ENCODE measurements at regions not wholly inside any gene's neighbourhood (a gene's known extent, or its start where the extent isn't known, plus 50 kb on each side); places are given as distances from the start of the nearest gene placed in this dataset.

DNA sequence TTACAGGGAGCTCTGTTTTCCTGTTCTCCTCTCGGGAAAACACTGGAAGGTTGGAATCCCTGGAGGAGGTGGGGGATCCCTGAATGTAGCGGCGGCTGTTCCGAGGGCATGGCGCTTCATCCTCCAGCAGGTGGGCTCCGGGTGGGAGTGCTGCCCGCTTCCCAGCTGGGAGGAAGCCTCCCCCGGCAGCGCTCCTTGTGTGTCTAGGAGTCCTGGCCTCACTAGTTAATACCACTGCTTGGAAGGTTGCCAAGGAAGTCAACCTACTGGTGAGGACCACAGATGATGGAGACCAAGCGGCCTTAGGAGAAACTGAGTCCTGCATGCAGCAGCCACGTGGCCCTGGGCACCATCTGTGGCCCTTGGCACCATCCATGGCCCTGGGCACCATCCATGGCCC is 151.9 kb upstream of the PFKP start:
- 87 to 92% (median 91%) methylated on average over 11 of the region's 11 CpGs for WGBS, 3 donors
- intact Hi-C loops (cut with DNase I), result no loop called here

DNA sequence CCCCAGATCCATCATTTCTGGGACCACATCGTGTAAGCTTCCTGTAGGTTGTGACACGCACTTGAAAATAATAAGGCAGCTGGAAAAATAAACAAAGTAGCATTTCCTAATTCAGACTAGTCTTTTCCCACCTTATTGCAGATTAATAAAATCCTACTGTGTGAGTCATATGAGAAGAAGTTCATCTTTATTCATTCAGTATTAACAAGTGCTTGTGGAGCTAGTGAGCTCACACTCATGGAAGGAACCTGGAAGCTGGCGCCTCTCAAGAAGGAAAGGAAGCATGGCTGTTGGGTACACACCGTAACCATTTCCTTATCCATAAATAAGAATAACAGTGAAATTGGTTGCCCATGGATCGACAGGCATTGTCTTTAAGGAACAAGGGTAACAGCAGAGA is 152.6 kb upstream of the PFKP start:
- intact Hi-C loops (cut with DNase I), result no loop called here
- H3K4me1 ChIP-seq, result no peaks in the 10 kb centered on the region

More for the DNA sequence above, 151.9 kb upstream of the PFKP start:
- Histone ChIP-seq H3K36me3 (ENCODE audit: insufficient read depth in 1 of 2, low read depth in 1 of 2) (no peaks in the 10 kb centered on the region), H3K4me3 (no peak overlapping the region), H3K4me1 (no peaks in the 10 kb centered on the region), H3K27ac (no peak overlapping the region), H3K27me3 (ENCODE audit: insufficient read depth in 3 of 3, low read length in 2 of 3) (no peaks in the 10 kb centered on the region), H3K9me3 (no peaks in the 10 kb centered on the region)
- ATAC-seq (no peak), DNase-seq (no peak)
- TF ChIP-seq, protein P1, sequence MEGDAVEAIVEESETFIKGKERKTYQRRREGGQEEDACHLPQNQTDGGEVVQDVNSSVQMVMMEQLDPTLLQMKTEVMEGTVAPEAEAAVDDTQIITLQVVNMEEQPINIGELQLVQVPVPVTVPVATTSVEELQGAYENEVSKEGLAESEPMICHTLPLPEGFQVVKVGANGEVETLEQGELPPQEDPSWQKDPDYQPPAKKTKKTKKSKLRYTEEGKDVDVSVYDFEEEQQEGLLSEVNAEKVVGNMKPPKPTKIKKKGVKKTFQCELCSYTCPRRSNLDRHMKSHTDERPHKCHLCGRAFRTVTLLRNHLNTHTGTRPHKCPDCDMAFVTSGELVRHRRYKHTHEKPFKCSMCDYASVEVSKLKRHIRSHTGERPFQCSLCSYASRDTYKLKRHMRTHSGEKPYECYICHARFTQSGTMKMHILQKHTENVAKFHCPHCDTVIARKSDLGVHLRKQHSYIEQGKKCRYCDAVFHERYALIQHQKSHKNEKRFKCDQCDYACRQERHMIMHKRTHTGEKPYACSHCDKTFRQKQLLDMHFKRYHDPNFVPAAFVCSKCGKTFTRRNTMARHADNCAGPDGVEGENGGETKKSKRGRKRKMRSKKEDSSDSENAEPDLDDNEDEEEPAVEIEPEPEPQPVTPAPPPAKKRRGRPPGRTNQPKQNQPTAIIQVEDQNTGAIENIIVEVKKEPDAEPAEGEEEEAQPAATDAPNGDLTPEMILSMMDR (IDR thresholded peaks at IDR 0.05), result no peak

DNA sequence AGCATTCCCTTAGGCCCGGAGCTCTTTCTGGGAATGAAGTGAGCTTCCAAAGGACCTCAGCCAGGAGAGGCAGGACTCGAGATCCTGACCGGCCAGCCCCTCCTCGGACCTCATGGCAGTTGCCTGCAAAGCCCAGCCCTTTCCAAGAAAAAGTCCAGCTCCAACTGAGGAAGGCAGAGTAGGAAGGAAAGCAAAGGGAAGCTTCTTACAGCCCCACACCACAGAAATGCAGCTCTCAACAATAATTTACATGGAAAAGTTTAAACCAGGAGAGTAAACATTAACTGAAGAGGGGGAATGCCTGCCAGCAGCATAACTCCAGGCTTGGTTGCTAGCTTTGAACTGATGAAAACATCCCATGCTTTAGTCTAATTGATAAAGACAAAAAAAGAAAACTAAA is 153.9 kb upstream of the PFKP start:
- intact Hi-C loops (cut with DNase I), result no loop called here
- H3K4me3 ChIP-seq, result no peak overlapping the region
- DNase-seq, result no peak
- ATAC-seq, result no peak
- no peaks in the 10 kb centered on the region for H3K9me3 ChIP-seq
- 36 to 46% (median 39%) methylated on average over 4 of the region's 4 CpGs for WGBS, 3 donors
- no peaks in the 10 kb centered on the region for H3K27me3 ChIP-seq (ENCODE audit: insufficient read depth in 3 of 3, low read length in 2 of 3)
- TF ChIP-seq, protein P1 (IDR thresholded peaks at IDR 0.05), result no peak
- H3K36me3 ChIP-seq (ENCODE audit: insufficient read depth in 1 of 2, low read depth in 1 of 2), result no peaks in the 10 kb centered on the region
- no peak overlapping the region for H3K27ac ChIP-seq
- no peaks in the 10 kb centered on the region for H3K4me1 ChIP-seq

More for the DNA sequence above, 152.6 kb upstream of the PFKP start:
- TF ChIP-seq, protein P1 (IDR thresholded peaks at IDR 0.05), result no peak
- Histone ChIP-seq H3K27me3 (ENCODE audit: insufficient read depth in 3 of 3, low read length in 2 of 3) (no peaks in the 10 kb centered on the region), H3K36me3 (ENCODE audit: insufficient read depth in 1 of 2, low read depth in 1 of 2) (no peaks in the 10 kb centered on the region), H3K27ac (no peak overlapping the region), H3K4me3 (no peak overlapping the region), H3K9me3 (no peaks in the 10 kb centered on the region)
- no peak for DNase-seq
- 86 to 90% (median 89%) methylated on average over 5 of the region's 5 CpGs for WGBS, 3 donors
- ATAC-seq, result no peak

DNA sequence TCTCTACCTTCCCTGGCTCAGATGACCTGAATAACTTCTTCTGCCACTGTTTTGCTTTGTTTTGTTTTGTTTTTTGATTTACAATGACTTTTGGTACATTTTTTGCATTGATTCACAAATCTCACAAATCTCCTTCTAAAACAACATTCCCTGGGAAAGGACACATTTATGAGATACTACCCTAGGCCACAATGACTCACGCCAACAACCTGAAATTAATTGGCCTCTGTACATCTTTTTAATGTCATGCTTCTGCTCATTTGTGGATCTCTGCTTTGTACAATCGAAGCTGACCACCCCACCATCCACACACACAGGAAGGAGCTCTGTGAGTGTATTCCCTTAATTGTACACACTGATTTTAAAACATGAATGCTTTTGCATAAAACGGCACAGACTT is 156.7 kb upstream of the PFKP start:
- intact Hi-C loops (cut with DNase I), result no loop called here
- no peak for ATAC-seq
- Histone ChIP-seq H3K36me3 (ENCODE audit: insufficient read depth in 1 of 2, low read depth in 1 of 2) (no peaks in the 10 kb centered on the region), H3K4me3 (no peak overlapping the region), H3K27me3 (ENCODE audit: insufficient read depth in 3 of 3, low read length in 2 of 3) (peaks cover 0 to 7% (median 2%) of the 10 kb centered on the region in 3 donors), H3K4me1 (no peaks in the 10 kb centered on the region), H3K27ac (no peak overlapping the region), H3K9me3 (no peaks in the 10 kb centered on the region)
- TF ChIP-seq, protein P1 (IDR thresholded peaks at IDR 0.05), result no peak
- 40 to 45% (median 44%) methylated on average over 3 of the region's 3 CpGs for WGBS, 3 donors
- no peak for DNase-seq

DNA sequence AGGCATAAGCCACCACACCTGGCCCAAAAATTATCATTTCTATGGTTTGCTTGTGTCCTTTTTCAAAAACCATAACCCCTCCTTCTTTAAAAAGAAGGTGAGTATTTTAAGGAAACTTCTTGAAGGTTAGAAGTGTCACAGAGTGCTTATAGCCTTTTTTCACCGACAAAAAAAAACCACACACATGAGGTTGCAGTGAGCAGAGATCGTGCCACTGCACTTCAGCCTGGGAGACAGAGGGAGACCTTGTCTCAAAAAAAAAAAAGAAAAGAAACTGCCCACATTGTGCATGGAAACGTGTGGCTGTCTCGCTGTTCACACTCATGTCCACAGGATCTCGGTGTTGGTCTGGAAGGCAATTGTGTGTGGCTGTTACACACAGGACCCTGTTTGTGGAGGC is 157.4 kb upstream of the PFKP start:
- Histone ChIP-seq H3K9me3 (no peaks in the 10 kb centered on the region), H3K27ac (no peak overlapping the region), H3K27me3 (ENCODE audit: insufficient read depth in 3 of 3, low read length in 2 of 3) (peaks cover 0 to 14% (median 2%) of the 10 kb centered on the region in 3 donors), H3K4me1 (no peaks in the 10 kb centered on the region), H3K36me3 (ENCODE audit: insufficient read depth in 1 of 2, low read depth in 1 of 2) (no peaks in the 10 kb centered on the region), H3K4me3 (no peak overlapping the region)
- no peak for DNase-seq
- 74 to 83% (median 78%) methylated on average over 5 of the region's 5 CpGs for WGBS, 3 donors
- no peak for ATAC-seq
- TF ChIP-seq, protein P1 (IDR thresholded peaks at IDR 0.05), result no peak
- intact Hi-C loops (cut with DNase I), result no loop called here
